ENCODE measurements at regions not wholly inside any gene's neighbourhood (a gene's known extent, or its start where the extent isn't known, plus 50 kb on each side); places are given as distances from the start of the nearest gene placed in this dataset.
"Not testable (repeated sequence)": the region's sequence is repeated elsewhere in the genome, so short reads cannot be mapped to it uniquely, and the experiment has no call there.

DNA sequence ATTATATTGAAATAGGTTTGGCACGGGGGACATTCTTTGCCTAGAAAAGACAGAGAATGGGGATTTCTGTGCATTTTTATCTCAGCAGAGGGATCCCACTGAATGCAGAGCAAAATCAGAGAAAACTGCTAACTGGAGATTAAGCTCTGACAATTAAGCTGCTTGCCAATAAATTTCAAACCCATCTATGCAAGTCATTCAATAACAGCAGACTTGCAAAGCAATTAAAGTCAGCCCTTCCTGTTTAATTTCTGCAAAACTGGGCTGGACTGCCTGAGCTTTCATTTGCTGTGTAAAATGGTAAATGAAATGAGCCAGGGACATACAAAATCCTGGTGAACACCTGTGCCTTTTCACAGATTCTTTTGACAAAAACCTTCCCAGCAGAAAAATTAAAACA is 1273.9 kb upstream of the CNTN5 start:
- TF ChIP-seq Cebpa-rat (IDR thresholded peaks at IDR 0.05) = no peak
- H3K27me3 ChIP-seq = no peaks in the 10 kb centered on the region
- H3K27ac ChIP-seq = no peak overlapping the region
- H3K36me3 ChIP-seq = no peaks in the 10 kb centered on the region
- peaks cover 15% of the 10 kb centered on the region for H3K9me3 ChIP-seq
- H3K4me3 ChIP-seq = no peak overlapping the region
- H3K9ac ChIP-seq = no peak overlapping the region
- H3K4me1 ChIP-seq = peaks cover 6% of the 10 kb centered on the region; the same call in 1 of the 2 replicates
- H4K20me1 ChIP-seq = no peaks in the 10 kb centered on the region
- no peak overlapping the region for H3K4me2 ChIP-seq

GRCh38 chr11:97751405-97751804 is 1269.3 kb upstream of the CNTN5 start:
- no peak for TF ChIP-seq Cebpa-rat (IDR thresholded peaks at IDR 0.05)
- Histone ChIP-seq H3K9me3 (peaks cover 14% of the 10 kb centered on the region), H3K4me1 (no peaks in the 10 kb centered on the region), H4K20me1 (no peaks in the 10 kb centered on the region), H3K9ac (no peak overlapping the region), H3K27me3 (no peaks in the 10 kb centered on the region), H3K27ac (no peak overlapping the region), H3K36me3 (no peaks in the 10 kb centered on the region), H3K4me3 (no peak overlapping the region), H3K4me2 (no peak overlapping the region)

DNA sequence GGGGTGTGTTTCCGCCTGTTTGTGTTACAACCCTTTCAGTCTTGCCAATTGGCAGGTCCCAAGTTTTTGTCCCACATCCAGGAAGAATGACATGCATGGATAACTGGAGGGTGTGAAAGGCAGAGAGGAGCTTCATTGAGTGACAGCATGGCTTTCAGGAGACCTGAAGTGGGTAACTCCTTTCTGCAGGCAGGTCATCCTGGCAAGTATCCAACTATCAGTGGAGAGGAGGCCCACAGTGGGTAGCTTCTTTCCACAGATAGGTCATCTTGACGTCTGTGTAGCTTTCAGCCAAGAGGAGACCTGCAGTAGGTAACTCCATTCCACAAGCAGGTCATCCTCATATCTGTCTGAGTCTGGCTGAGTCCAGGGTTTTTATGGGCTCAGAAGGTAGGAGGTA is 1268.8 kb upstream of the CNTN5 start:
- no peaks in the 10 kb centered on the region for H3K4me1 ChIP-seq
- no peaks in the 10 kb centered on the region for H3K27me3 ChIP-seq
- H3K9me3 ChIP-seq = peaks cover 14% of the 10 kb centered on the region
- H3K4me3 ChIP-seq = no peak overlapping the region
- no peak overlapping the region for H3K9ac ChIP-seq
- no peak overlapping the region for H3K27ac ChIP-seq
- no peaks in the 10 kb centered on the region for H4K20me1 ChIP-seq
- no peaks in the 10 kb centered on the region for H3K36me3 ChIP-seq
- no peak overlapping the region for H3K4me2 ChIP-seq
- no peak for TF ChIP-seq Cebpa-rat (IDR thresholded peaks at IDR 0.05)

GRCh38 chr11:97754976-97755375 is 1265.8 kb upstream of the CNTN5 start:
- Histone ChIP-seq H4K20me1 (no peaks in the 10 kb centered on the region), H3K36me3 (no peaks in the 10 kb centered on the region), H3K27me3 (no peaks in the 10 kb centered on the region), H3K4me3 (no peak overlapping the region), H3K9me3 (peaks cover 14% of the 10 kb centered on the region), H3K4me2 (no peak overlapping the region), H3K9ac (no peak overlapping the region), H3K4me1 (no peaks in the 10 kb centered on the region), H3K27ac (no peak overlapping the region)
- no peak for TF ChIP-seq Cebpa-rat (IDR thresholded peaks at IDR 0.05)

GRCh38 chr11:97756571-97757335 is 1264.0 kb upstream of the CNTN5 start:
- no peak overlapping the region for H3K9ac ChIP-seq
- H3K9me3 ChIP-seq = peaks cover 10% of the 10 kb centered on the region
- H3K4me2 ChIP-seq = no peak overlapping the region
- H3K27me3 ChIP-seq = no peaks in the 10 kb centered on the region
- H4K20me1 ChIP-seq = no peaks in the 10 kb centered on the region
- no peaks in the 10 kb centered on the region for H3K4me1 ChIP-seq
- H3K27ac ChIP-seq = no peak overlapping the region
- H3K36me3 ChIP-seq = no peaks in the 10 kb centered on the region
- no peak for TF ChIP-seq Cebpa-rat (IDR thresholded peaks at IDR 0.05)
- no peak overlapping the region for H3K4me3 ChIP-seq

- no peaks in the 10 kb centered on the region for H3K4me1 ChIP-seq
- no peak for TF ChIP-seq Cebpa-rat (IDR thresholded peaks at IDR 0.05)
- H3K9me3 ChIP-seq = no peaks in the 10 kb centered on the region
- H3K9ac ChIP-seq = no peak overlapping the region
- H3K36me3 ChIP-seq = no peaks in the 10 kb centered on the region
- H3K4me2 ChIP-seq = no peak overlapping the region
- H4K20me1 ChIP-seq = no peaks in the 10 kb centered on the region
- H3K4me3 ChIP-seq = no peak overlapping the region
- H3K27me3 ChIP-seq = no peaks in the 10 kb centered on the region
- H3K27ac ChIP-seq = no peak overlapping the region
Observed at GRCh38 chr11:97761175-97761574, 1259.6 kb upstream of the CNTN5 start.

- Histone ChIP-seq H3K9me3 (no peaks in the 10 kb centered on the region), H4K20me1 (no peaks in the 10 kb centered on the region), H3K36me3 (no peaks in the 10 kb centered on the region), H3K4me2 (no peak overlapping the region), H3K4me1 (no peaks in the 10 kb centered on the region), H3K27me3 (no peaks in the 10 kb centered on the region), H3K27ac (no peak overlapping the region), H3K4me3 (no peak overlapping the region), H3K9ac (no peak overlapping the region)
- TF ChIP-seq Cebpa-rat (IDR thresholded peaks at IDR 0.05) = no peak
Observed at GRCh38 chr11:97764193-97764592, 1256.6 kb upstream of the CNTN5 start.

- H3K4me3 ChIP-seq = no peak overlapping the region
- no peaks in the 10 kb centered on the region for H3K36me3 ChIP-seq
- H3K4me1 ChIP-seq = no peaks in the 10 kb centered on the region
- TF ChIP-seq Cebpa-rat (IDR thresholded peaks at IDR 0.05) = no peak
- H3K27me3 ChIP-seq = no peaks in the 10 kb centered on the region
- H4K20me1 ChIP-seq = no peaks in the 10 kb centered on the region
- no peak overlapping the region for H3K4me2 ChIP-seq
- no peak overlapping the region for H3K27ac ChIP-seq
- no peaks in the 10 kb centered on the region for H3K9me3 ChIP-seq
- no peak overlapping the region for H3K9ac ChIP-seq
Observed at GRCh38 chr11:97764605-97765004, 1256.1 kb upstream of the CNTN5 start.

GRCh38 chr11:97770570-97770969 is 1250.2 kb upstream of the CNTN5 start:
- H3K9ac ChIP-seq = no peak overlapping the region
- H3K27ac ChIP-seq = no peak overlapping the region
- H3K4me2 ChIP-seq = no peak overlapping the region
- no peaks in the 10 kb centered on the region for H3K36me3 ChIP-seq
- no peaks in the 10 kb centered on the region for H3K27me3 ChIP-seq
- no peaks in the 10 kb centered on the region for H3K4me1 ChIP-seq
- H3K9me3 ChIP-seq = no peaks in the 10 kb centered on the region
- H3K4me3 ChIP-seq = no peak overlapping the region
- no peaks in the 10 kb centered on the region for H4K20me1 ChIP-seq
- no peak for TF ChIP-seq Cebpa-rat (IDR thresholded peaks at IDR 0.05)

- no peaks in the 10 kb centered on the region for H3K4me1 ChIP-seq
- H3K9me3 ChIP-seq = no peaks in the 10 kb centered on the region
- no peak overlapping the region for H3K9ac ChIP-seq
- no peaks in the 10 kb centered on the region for H3K27me3 ChIP-seq
- no peak overlapping the region for H3K4me2 ChIP-seq
- H3K36me3 ChIP-seq = no peaks in the 10 kb centered on the region
- no peak overlapping the region for H3K4me3 ChIP-seq
- no peak overlapping the region for H3K27ac ChIP-seq
- H4K20me1 ChIP-seq = no peaks in the 10 kb centered on the region
- TF ChIP-seq Cebpa-rat (IDR thresholded peaks at IDR 0.05) = no peak
Observed at GRCh38 chr11:97772705-97773104, 1248.0 kb upstream of the CNTN5 start.

DNA sequence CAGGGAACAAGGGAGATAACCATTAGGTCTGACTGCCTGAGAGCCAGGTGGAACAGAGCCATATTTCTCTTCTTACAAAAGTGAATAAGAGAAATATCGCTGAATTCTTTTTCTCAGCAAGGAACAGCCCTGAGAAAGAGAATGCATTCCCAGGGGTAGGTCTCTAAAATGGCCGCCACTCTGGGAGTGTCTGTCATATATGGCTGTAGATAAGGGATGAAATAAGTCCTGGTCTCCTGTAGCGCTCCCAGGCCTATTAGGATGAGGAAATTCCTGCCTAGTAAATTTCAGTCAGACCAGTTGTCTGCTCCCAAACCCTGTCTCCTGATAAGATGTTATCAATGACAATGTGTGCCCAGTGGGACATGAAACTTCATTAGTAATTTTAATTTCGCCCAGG is 1236.4 kb upstream of the CNTN5 start:
- peaks cover 21% of the 10 kb centered on the region for H3K9me3 ChIP-seq
- H3K27ac ChIP-seq, H3K27me3 ChIP-seq, H3K36me3 ChIP-seq, H3K9ac ChIP-seq, H4K20me1 ChIP-seq, H3K4me2 ChIP-seq, H3K4me3 ChIP-seq, H3K4me1 ChIP-seq: not testable (repeated sequence)

Data from BLaER1 (cell line).